ENCODE measurements at regions not wholly inside any gene's neighbourhood (a gene's known extent, or its start where the extent isn't known, plus 50 kb on each side); places are given as distances from the start of the nearest gene placed in this dataset.

DNA sequence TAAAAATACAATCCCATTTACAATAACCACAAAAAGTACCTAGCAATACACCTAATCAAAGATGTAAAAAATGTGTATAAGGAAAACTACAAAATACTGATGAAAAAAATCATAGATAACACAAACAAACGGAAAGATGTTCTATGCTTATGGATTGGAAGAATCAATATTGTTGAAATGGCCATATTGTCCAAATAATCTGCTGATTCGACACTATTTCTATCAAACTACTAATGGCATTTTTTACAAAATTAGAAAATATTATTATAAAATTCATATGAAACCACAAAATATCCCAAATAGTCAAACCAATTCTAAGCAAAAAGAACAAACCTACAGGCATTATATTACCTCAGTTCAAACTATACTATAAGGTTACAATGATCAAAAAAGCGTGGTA is 978.3 kb upstream of the MAP3K7 start:
- TF ChIP-seq EZH2 (optimal IDR thresholded peaks at IDR 0.05; ENCODE audit: low read depth, low read length) (no peak), EZH2phosphoT487 (IDR thresholded peaks at IDR 0.05; ENCODE audit: low read length) (no peak)
- TF ChIP-seq, protein P1, sequence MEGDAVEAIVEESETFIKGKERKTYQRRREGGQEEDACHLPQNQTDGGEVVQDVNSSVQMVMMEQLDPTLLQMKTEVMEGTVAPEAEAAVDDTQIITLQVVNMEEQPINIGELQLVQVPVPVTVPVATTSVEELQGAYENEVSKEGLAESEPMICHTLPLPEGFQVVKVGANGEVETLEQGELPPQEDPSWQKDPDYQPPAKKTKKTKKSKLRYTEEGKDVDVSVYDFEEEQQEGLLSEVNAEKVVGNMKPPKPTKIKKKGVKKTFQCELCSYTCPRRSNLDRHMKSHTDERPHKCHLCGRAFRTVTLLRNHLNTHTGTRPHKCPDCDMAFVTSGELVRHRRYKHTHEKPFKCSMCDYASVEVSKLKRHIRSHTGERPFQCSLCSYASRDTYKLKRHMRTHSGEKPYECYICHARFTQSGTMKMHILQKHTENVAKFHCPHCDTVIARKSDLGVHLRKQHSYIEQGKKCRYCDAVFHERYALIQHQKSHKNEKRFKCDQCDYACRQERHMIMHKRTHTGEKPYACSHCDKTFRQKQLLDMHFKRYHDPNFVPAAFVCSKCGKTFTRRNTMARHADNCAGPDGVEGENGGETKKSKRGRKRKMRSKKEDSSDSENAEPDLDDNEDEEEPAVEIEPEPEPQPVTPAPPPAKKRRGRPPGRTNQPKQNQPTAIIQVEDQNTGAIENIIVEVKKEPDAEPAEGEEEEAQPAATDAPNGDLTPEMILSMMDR (IDR thresholded peaks at IDR 0.05; ENCODE audit: low read length): no peak

All from MM.1S (cell line).